Naive thymus-derived CD8-positive, alpha-beta T cell (primary cell): ENCODE measurements at regions not wholly inside any gene's neighbourhood (a gene's known extent, or its start where the extent isn't known, plus 50 kb on each side); places are given as distances from the start of the nearest gene placed in this dataset.
"Not testable (repeated sequence)": the region's sequence is repeated elsewhere in the genome, so short reads cannot be mapped to it uniquely, and the experiment has no call there.

Source experiments
- ATAC-seq, 2 donors: fragments of 150-1000 bp; cut with Tn5 transposase in 1 of 2; sonication (Bioruptor Pico), chemical (Tn5 transposase) in 1 of 2; 1 replicate in 1 of 2; 2 replicates in 1 of 2; pipeline ENCODE4 v1.10.0; 2021; ENCODE audit warnings: mild to moderate bottlenecking in 2 of 2, moderate library complexity in 2 of 2
- POLR2A ChIA-PET: fragments of 350-600 bp; sonication (Branson Sonifier 250); formaldehyde crosslinking; loops from one replicate; lab custom pipeline; 2021; ENCODE audit warnings: antibody characterized with exemption; lab: Charles Lee
- DNase-seq, 10 donors: peaks; one replicate each; pipeline versions ENCODE4 v3.0.0 to v3.0.0-alpha.2; 2020 to 2022
- H3K27ac Mint-ChIP-seq, 10 donors: one replicate each; pipeline ENCODE4 v1.8.0; 2020 to 2022; ENCODE audit warnings: mild to moderate bottlenecking in 10 of 10, mixed read lengths in 10 of 10, moderate library complexity in 4 of 10, inconsistent platforms in 1 of 10
- H3K27me3 Mint-ChIP-seq, 5 donors: one replicate each; pipeline ENCODE4 v1.8.0; 2021 to 2022; ENCODE audit warnings: mixed read lengths in 5 of 5
- H3K36me3 Mint-ChIP-seq, 3 donors: one replicate each; pipeline ENCODE4 v1.8.0; 2020 to 2022; ENCODE audit warnings: mixed read lengths in 3 of 3, mild to moderate bottlenecking in 2 of 3, inconsistent platforms in 1 of 3
- H3K4me1 Mint-ChIP-seq, 4 donors: one replicate each; pipeline ENCODE4 v1.8.0; 2021 to 2022; ENCODE audit warnings: mixed read lengths in 4 of 4
- H3K4me3 Mint-ChIP-seq, 10 donors: one replicate each; pipeline ENCODE4 v1.8.0; 2020 to 2022; ENCODE audit warnings: mild to moderate bottlenecking in 10 of 10, mixed read lengths in 10 of 10, moderate library complexity in 6 of 10, inconsistent platforms in 1 of 10
- H3K9me3 Mint-ChIP-seq, 9 donors: one replicate each; pipeline ENCODE4 v1.8.0; 2020 to 2022; ENCODE audit warnings: mixed read lengths in 9 of 9, mild to moderate bottlenecking in 3 of 9, inconsistent platforms in 1 of 9, moderate library complexity in 1 of 9

- no peak overlapping the region for H3K4me3 Mint-ChIP-seq
- no peaks in the 10 kb centered on the region for H3K36me3 Mint-ChIP-seq
- H3K9me3 Mint-ChIP-seq, result peaks cover 0 to 12% (median 0%) of the 10 kb centered on the region in 9 donors
- peaks cover 2 to 22% (median 18%) of the 10 kb centered on the region in 5 donors for H3K27me3 Mint-ChIP-seq
- ATAC-seq (no peak), DNase-seq (no peak)
- no peak overlapping the region for H3K27ac Mint-ChIP-seq
- POLR2A ChIA-PET, result no interaction called here
- H3K4me1 Mint-ChIP-seq, result no peaks in the 10 kb centered on the region
These were observed 152.6 kb upstream of the MSX2 start for GRCh38 chr5:174571662-174572397.

GRCh38 chr5:174572591-174572990, 151.8 kb upstream of the MSX2 start:
- ATAC-seq, result no peak
- Mint-ChIP-seq H3K9me3 (peaks cover 0 to 12% (median 0%) of the 10 kb centered on the region in 9 donors), H3K36me3 (no peaks in the 10 kb centered on the region), H3K4me1 (no peaks in the 10 kb centered on the region), H3K27ac (no peak overlapping the region), H3K27me3 (peaks cover 2 to 22% (median 18%) of the 10 kb centered on the region in 5 donors), H3K4me3 (no peak overlapping the region)
- POLR2A ChIA-PET, result no interaction called here
- DNase-seq, result no peak

GRCh38 chr5:174573221-174573994, 151.0 kb upstream of the MSX2 start:
- POLR2A ChIA-PET, result no interaction called here
- H3K4me3 Mint-ChIP-seq, result no peak overlapping the region
- DNase-seq, result no peak
- H3K9me3 Mint-ChIP-seq, result peaks cover 0 to 12% (median 0%) of the 10 kb centered on the region in 9 donors
- H3K36me3 Mint-ChIP-seq, result no peaks in the 10 kb centered on the region
- H3K27me3 Mint-ChIP-seq, result peaks cover 2 to 22% (median 18%) of the 10 kb centered on the region in 5 donors
- ATAC-seq, result no peak
- no peak overlapping the region for H3K27ac Mint-ChIP-seq
- no peaks in the 10 kb centered on the region for H3K4me1 Mint-ChIP-seq

DNA sequence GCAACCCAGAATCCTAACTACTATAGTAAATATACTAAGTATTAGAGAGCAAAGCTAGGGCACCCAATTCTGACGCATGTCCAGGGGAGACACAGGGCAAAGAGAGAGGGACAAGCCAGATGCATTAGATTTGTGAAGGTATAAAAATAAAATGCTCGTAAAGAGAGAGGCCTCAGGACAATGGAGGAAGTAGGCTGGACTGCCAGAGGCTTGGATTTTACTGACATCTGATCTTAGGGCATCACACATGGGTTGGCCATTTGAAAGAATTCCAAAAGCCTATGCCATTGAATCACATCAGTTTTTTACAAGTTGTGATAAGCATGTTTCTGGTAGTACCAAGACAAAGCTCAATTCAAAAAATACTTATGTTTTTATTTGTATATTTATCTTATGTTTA, 149.3 kb upstream of the MSX2 start:
- Mint-ChIP-seq H3K36me3 (no peaks in the 10 kb centered on the region), H3K27ac (no peak overlapping the region), H3K4me1 (no peaks in the 10 kb centered on the region), H3K4me3 (no peak overlapping the region), H3K27me3 (peaks cover 2 to 20% (median 17%) of the 10 kb centered on the region in 5 donors), H3K9me3 (peaks cover 0 to 2% (median 0%) of the 10 kb centered on the region in 9 donors)
- DNase-seq, result no peak
- POLR2A ChIA-PET, result no interaction called here
- ATAC-seq, result no peak

GRCh38 chr5:174576042-174576441, 148.3 kb upstream of the MSX2 start:
- DNase-seq (no peak), ATAC-seq (no peak)
- Mint-ChIP-seq H3K9me3 (peaks cover 0 to 2% (median 0%) of the 10 kb centered on the region in 9 donors), H3K27me3 (peaks cover 4 to 22% (median 14%) of the 10 kb centered on the region in 5 donors), H3K27ac (no peak overlapping the region), H3K4me1 (no peaks in the 10 kb centered on the region), H3K4me3 (no peak overlapping the region), H3K36me3 (no peaks in the 10 kb centered on the region)
- POLR2A ChIA-PET, result no interaction called here

DNA sequence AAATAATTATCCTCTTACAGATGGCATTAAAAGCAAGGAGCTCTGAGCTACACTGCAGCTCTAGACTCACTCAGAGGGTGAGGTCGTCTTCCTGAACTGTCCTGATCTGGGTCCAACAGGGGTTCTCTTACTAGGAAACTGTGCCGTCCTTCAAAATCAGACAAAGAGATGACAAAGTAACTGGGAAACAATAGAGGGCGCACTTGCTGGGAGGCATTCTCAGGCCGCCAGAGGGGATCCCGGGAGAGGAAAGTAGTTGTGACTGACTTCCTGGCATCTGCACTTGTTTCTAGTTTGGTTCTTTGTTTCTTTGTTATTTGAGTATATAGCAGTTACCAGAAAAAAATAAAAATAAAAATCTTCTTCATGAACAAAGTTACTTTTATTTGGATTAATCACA, 142.9 kb upstream of the MSX2 start:
- ATAC-seq (no peak), DNase-seq (no peak)
- Mint-ChIP-seq H3K27me3 (peaks cover 0 to 10% (median 4%) of the 10 kb centered on the region in 5 donors), H3K27ac (peak overlapping the region in 1 of 10 donors; percentile 65), H3K36me3 (no peaks in the 10 kb centered on the region), H3K4me3 (no peak overlapping the region), H3K4me1 (peaks cover 0 to 2% (median 0%) of the 10 kb centered on the region in 4 donors), H3K9me3 (peaks cover 0 to 14% (median 8%) of the 10 kb centered on the region in 9 donors)
- POLR2A ChIA-PET, result no interaction called here

DNA sequence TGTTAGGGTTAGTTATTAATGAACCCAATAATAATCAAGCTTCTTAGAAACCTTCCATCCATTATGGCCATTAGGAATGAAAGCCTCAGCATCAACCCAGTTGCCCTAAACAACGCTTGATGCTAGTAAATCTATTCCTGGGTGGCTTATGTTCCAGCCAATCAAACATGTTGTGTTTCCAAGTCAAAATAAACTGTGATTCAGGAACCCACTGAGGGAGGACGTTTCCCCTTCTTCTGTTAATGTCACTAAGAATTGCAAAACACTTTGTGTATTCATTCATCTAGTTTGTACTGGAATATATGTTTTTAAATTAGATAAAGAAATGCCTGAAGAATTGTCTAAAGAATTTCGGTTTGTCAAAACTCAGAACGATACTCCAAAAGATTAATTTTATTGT, 142.5 kb upstream of the MSX2 start:
- Mint-ChIP-seq H3K4me1 (peaks cover 0 to 2% (median 0%) of the 10 kb centered on the region in 4 donors), H3K9me3 (peaks cover 0 to 16% (median 10%) of the 10 kb centered on the region in 9 donors), H3K4me3 (no peak overlapping the region), H3K27ac (no peak overlapping the region), H3K27me3 (peaks cover 0 to 10% (median 4%) of the 10 kb centered on the region in 5 donors), H3K36me3 (no peaks in the 10 kb centered on the region)
- ATAC-seq (no peak), DNase-seq (no peak)
- POLR2A ChIA-PET, result no interaction called here

GRCh38 chr5:174583071-174583470, 141.3 kb upstream of the MSX2 start:
- DNase-seq (no peak), ATAC-seq (no peak)
- Mint-ChIP-seq H3K4me1 (peaks cover 0 to 2% (median 0%) of the 10 kb centered on the region in 4 donors), H3K27me3 (peaks cover 0 to 10% (median 5%) of the 10 kb centered on the region in 5 donors), H3K36me3 (no peaks in the 10 kb centered on the region), H3K4me3 (no peak overlapping the region), H3K27ac (no peak overlapping the region), H3K9me3 (peaks cover 0 to 16% (median 10%) of the 10 kb centered on the region in 9 donors)
- POLR2A ChIA-PET, result no interaction called here

DNA sequence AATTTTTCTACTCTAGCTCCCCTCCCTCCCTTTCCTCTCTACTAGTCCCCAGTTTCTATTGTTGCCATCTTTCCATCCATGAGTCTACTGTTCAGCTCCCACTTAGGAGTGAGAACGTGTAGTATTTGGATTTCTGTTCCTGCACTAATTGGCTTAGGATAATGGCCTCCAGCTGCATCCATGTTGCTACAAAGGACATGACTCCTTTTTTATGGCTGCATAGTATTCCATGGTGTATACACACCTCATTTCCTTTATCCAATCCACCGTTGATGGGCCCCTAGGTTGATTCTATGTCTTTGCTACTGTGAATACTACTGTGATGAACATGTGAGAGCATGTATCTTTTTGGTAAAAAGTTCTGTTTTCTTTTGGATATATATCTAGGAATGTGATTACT, 138.9 kb upstream of the MSX2 start:
- no peak for DNase-seq
- Mint-ChIP-seq H3K27me3 (peaks cover 0 to 9% (median 8%) of the 10 kb centered on the region in 5 donors), H3K27ac (no peak overlapping the region), H3K4me1 (peaks cover 0 to 2% (median 0%) of the 10 kb centered on the region in 4 donors), H3K4me3 (no peak overlapping the region), H3K36me3 (no peaks in the 10 kb centered on the region), H3K9me3 (peaks cover 0 to 16% (median 10%) of the 10 kb centered on the region in 9 donors)
- POLR2A ChIA-PET, result no interaction called here
- ATAC-seq, result no peak

- POLR2A ChIA-PET, H3K36me3 Mint-ChIP-seq: not testable (repeated sequence)
These were observed 138.2 kb upstream of the MSX2 start for GRCh38 chr5:174586163-174586562.

DNA sequence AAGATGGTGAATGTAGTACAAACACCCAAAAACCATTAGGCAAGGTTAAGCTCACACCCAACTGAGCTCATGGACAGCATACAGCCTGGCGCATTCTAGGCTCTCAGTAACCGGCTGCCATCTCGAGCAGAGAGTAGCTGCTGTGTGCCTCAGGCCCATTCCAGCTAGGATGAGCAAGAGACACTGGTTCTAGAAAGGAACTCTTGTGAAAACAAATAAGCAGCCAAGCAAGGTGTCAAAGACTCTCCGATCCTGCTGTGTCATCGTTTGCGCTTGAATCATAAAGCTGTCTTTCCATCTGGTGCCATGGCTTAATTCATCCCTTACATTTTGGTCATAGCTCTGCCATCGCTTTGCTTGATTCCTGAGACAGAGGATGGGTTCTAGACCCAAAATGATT, 135.4 kb upstream of the MSX2 start:
- H3K27ac Mint-ChIP-seq, result no peak overlapping the region
- DNase-seq (no peak), ATAC-seq (no peak)
- peaks cover 0 to 16% (median 10%) of the 10 kb centered on the region in 9 donors for H3K9me3 Mint-ChIP-seq
- no peak overlapping the region for H3K4me3 Mint-ChIP-seq
- no peaks in the 10 kb centered on the region for H3K36me3 Mint-ChIP-seq
- H3K4me1 Mint-ChIP-seq, result no peaks in the 10 kb centered on the region
- POLR2A ChIA-PET, result interaction anchor here (0.7 kb wide), 1 partner anchor 78 kb away, joined by 4 read pairs; no protein-coding TSS in a partner anchor
- H3K27me3 Mint-ChIP-seq, result peaks cover 0 to 10% (median 3%) of the 10 kb centered on the region in 5 donors

More at GRCh38 chr5:174586163-174586562, 138.2 kb upstream of the MSX2 start:
- not testable (repeated sequence) for H3K27ac Mint-ChIP-seq, H3K4me3 Mint-ChIP-seq, H3K27me3 Mint-ChIP-seq, ATAC-seq, H3K4me1 Mint-ChIP-seq, DNase-seq
- peaks cover 0 to 16% (median 10%) of the 10 kb centered on the region in 9 donors for H3K9me3 Mint-ChIP-seq

DNA sequence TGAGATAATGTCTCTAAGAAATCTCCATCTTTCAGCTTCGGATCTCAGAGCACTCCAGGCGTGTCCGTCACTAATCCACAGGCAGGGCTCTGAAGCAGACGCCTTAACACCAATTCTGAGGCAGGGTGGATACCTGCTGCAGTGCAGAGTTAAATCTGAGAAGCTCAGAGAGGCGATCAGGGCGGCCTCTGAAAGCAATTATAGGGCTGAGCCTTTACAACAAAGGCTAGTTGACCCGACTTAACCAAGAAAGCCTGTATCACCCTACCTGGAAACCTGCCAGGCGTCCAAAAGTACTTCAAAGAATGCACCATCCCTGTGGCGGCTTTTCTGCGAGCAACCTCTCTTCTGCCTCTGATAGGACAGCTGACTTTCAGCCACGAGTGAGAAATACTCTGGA, 134.8 kb upstream of the MSX2 start:
- no peak for DNase-seq
- no peak overlapping the region for H3K27ac Mint-ChIP-seq
- H3K4me1 Mint-ChIP-seq, result no peaks in the 10 kb centered on the region
- no peak for ATAC-seq
- POLR2A ChIA-PET, result no interaction called here
- peaks cover 0 to 16% (median 10%) of the 10 kb centered on the region in 9 donors for H3K9me3 Mint-ChIP-seq
- H3K36me3 Mint-ChIP-seq, result no peaks in the 10 kb centered on the region
- H3K4me3 Mint-ChIP-seq, result no peak overlapping the region
- H3K27me3 Mint-ChIP-seq, result peaks cover 0 to 9% (median 3%) of the 10 kb centered on the region in 5 donors

DNA sequence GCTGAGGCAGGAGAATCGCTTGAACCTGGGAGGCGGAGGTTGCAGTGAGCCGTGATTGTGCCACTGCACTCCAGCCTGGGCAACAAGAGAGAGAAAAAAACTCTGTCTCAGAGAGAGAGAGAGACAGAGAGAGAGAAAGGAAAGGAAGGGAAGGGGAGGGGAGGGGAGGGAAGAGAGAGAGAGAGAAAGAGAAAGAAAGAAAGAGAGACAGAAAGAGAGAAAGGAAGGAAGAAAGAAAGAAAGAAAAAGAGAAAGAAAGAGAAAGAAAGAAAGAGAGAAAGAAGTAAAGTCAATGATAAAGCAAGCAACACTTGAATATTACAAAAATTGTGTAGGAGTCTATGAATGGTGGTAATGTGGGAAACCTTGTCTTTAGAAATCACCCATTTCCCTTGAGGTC, 133.6 kb upstream of the MSX2 start:
- Mint-ChIP-seq H3K27me3 (peaks cover 0 to 8% (median 3%) of the 10 kb centered on the region in 5 donors), H3K9me3 (peaks cover 0 to 11% (median 6%) of the 10 kb centered on the region in 9 donors), H3K27ac (no peak overlapping the region), H3K4me1 (no peaks in the 10 kb centered on the region), H3K4me3 (no peak overlapping the region), H3K36me3 (no peaks in the 10 kb centered on the region)
- no peak for DNase-seq
- POLR2A ChIA-PET, result no interaction called here
- no peak for ATAC-seq
